ENCODE measurements at regions not wholly inside any gene's neighbourhood (a gene's known extent, or its start where the extent isn't known, plus 50 kb on each side); places are given as distances from the start of the nearest gene placed in this dataset.
A peak's percentile ranks its signal among the peaks of the same experiment; 100 is the strongest.
"Not testable (repeated sequence)": the region's sequence is repeated elsewhere in the genome, so short reads cannot be mapped to it uniquely, and the experiment has no call there.

- intact Hi-C loops (cut with DNase I), result no loop called here
- Histone ChIP-seq H3K27me3 (no peaks in the 10 kb centered on the region), H3K36me3 (no peaks in the 10 kb centered on the region), H3K9me3 (no peaks in the 10 kb centered on the region), H3K4me3 (no peak overlapping the region), H3K27ac (no peak overlapping the region), H3K4me1 (peaks cover 0 to 7% (median 0%) of the 10 kb centered on the region in 4 donors)
- 8 to 49% methylated on average over 8 of the region's 8 CpGs for WGBS, 2 donors
- DNase-seq, result no peak
- TF ChIP-seq EP300 (IDR thresholded peaks at IDR 0.05), result no peak
- TF ChIP-seq CTCF (IDR thresholded peaks at IDR 0.05), result no peak
- TF ChIP-seq POLR2A (IDR thresholded peaks at IDR 0.05), result no peak
- no peak for TF ChIP-seq POLR2AphosphoS5 (IDR thresholded peaks at IDR 0.05)
Observed at GRCh38 chr6:137570393-137570792, 76.2 kb upstream of the OLIG3 start.

GRCh38 chr6:137571854-137572253, 77.7 kb upstream of the OLIG3 start:
- intact Hi-C loops (cut with DNase I), result no loop called here
- no peaks in the 10 kb centered on the region for H3K9me3 ChIP-seq
- no peaks in the 10 kb centered on the region for H3K27me3 ChIP-seq
- no peaks in the 10 kb centered on the region for H3K36me3 ChIP-seq
- peaks cover 0 to 7% (median 0%) of the 10 kb centered on the region in 4 donors for H3K4me1 ChIP-seq
- H3K4me3 ChIP-seq, result no peak overlapping the region
- TF ChIP-seq POLR2AphosphoS5 (IDR thresholded peaks at IDR 0.05), result no peak
- TF ChIP-seq EP300 (IDR thresholded peaks at IDR 0.05), result no peak
- TF ChIP-seq CTCF (IDR thresholded peaks at IDR 0.05), result no peak
- no peak for TF ChIP-seq POLR2A (IDR thresholded peaks at IDR 0.05)
- no peak overlapping the region for H3K27ac ChIP-seq
- DNase-seq, result no peak

GRCh38 chr6:137573739-137574138, 79.5 kb upstream of the OLIG3 start:
- H3K27me3 ChIP-seq, result no peaks in the 10 kb centered on the region
- no peak for DNase-seq
- peaks cover 0 to 20% (median 5%) of the 10 kb centered on the region in 4 donors for H3K4me1 ChIP-seq
- no peaks in the 10 kb centered on the region for H3K9me3 ChIP-seq
- 57 to 71% methylated on average over 4 of the region's 4 CpGs for WGBS, 2 donors
- H3K36me3 ChIP-seq, result no peaks in the 10 kb centered on the region
- TF ChIP-seq POLR2AphosphoS5 (IDR thresholded peaks at IDR 0.05) (no peak), CTCF (IDR thresholded peaks at IDR 0.05) (no peak), POLR2A (IDR thresholded peaks at IDR 0.05) (no peak), EP300 (IDR thresholded peaks at IDR 0.05) (no peak)
- intact Hi-C loops (cut with DNase I), result no loop called here
- H3K4me3 ChIP-seq, result no peak overlapping the region
- H3K27ac ChIP-seq, result no peak overlapping the region

GRCh38 chr6:137579612-137580011, 85.4 kb upstream of the OLIG3 start:
- Histone ChIP-seq H3K27ac (peak overlapping the region in 1 of 4 donors; percentile 56), H3K9me3 (no peaks in the 10 kb centered on the region), H3K27me3 (no peaks in the 10 kb centered on the region), H3K36me3 (no peaks in the 10 kb centered on the region), H3K4me1 (peaks cover 0 to 26% (median 12%) of the 10 kb centered on the region in 4 donors), H3K4me3 (no peak overlapping the region)
- no peak for DNase-seq
- intact Hi-C loops (cut with DNase I), result no loop called here
- no peak for TF ChIP-seq POLR2AphosphoS5 (IDR thresholded peaks at IDR 0.05)
- WGBS, 2 donors, result 69 to 79% methylated on average over 2 of the region's 2 CpGs

GRCh38 chr6:137581019-137581707, 87.0 kb upstream of the OLIG3 start:
- DNase-seq, result no peak
- TF ChIP-seq POLR2A (IDR thresholded peaks at IDR 0.05), result no peak
- no peak for TF ChIP-seq EP300 (IDR thresholded peaks at IDR 0.05)
- no peak for TF ChIP-seq CTCF (IDR thresholded peaks at IDR 0.05)
- no peak for TF ChIP-seq POLR2AphosphoS5 (IDR thresholded peaks at IDR 0.05)
- no peak overlapping the region for H3K4me3 ChIP-seq
- 82 to 86% methylated on average over 3 of the region's 3 CpGs for WGBS, 2 donors
- H3K9me3 ChIP-seq, result no peaks in the 10 kb centered on the region
- no peaks in the 10 kb centered on the region for H3K27me3 ChIP-seq
- H3K27ac ChIP-seq, result peak overlapping the region in 1 of 4 donors; percentile 56
- H3K36me3 ChIP-seq, result no peaks in the 10 kb centered on the region
- intact Hi-C loops (cut with DNase I), result no loop called here
- peaks cover 0 to 26% (median 12%) of the 10 kb centered on the region in 4 donors for H3K4me1 ChIP-seq

- H3K36me3 ChIP-seq; H3K27ac ChIP-seq; H3K27me3 ChIP-seq; intact Hi-C loops (cut with DNase I); DNase-seq; H3K9me3 ChIP-seq; H3K4me3 ChIP-seq: not testable (repeated sequence)
- WGBS, 2 donors, result 93 to 94% methylated on average over 6 of the region's 6 CpGs
- H3K4me1 ChIP-seq, result peaks cover 0 to 16% (median 8%) of the 10 kb centered on the region in 4 donors
Observed at GRCh38 chr6:137583519-137583918, 89.3 kb upstream of the OLIG3 start.
